Adrenal gland (tissue), 9 donors: ENCODE measurements at regions not wholly inside any gene's neighbourhood (a gene's known extent, or its start where the extent isn't known, plus 50 kb on each side); places are given as distances from the start of the nearest gene placed in this dataset.
A peak's percentile ranks its signal among the peaks of the same experiment; 100 is the strongest.
"Not testable (repeated sequence)": the region's sequence is repeated elsewhere in the genome, so short reads cannot be mapped to it uniquely, and the experiment has no call there.

Experiments
- DNase-seq, 7 donors: peaks; one replicate each; pipeline ENCODE4 v3.0.0-alpha.2; 2019 to 2020
- H3K27ac ChIP-seq, 5 donors: fragments of 200-600 bp; sonication (generic) in 4 of 5; 1 replicate in 3 of 5; 2 replicates in 2 of 5; pipeline versions ENCODE4 v1.5.1 to v1.8.0; 2016 to 2020; ENCODE audit warnings: mild to moderate bottlenecking in 1 of 5
- H3K27me3 ChIP-seq: fragments of 200-600 bp; 2 replicates; pipeline ENCODE4 v1.8.0; 2021
- H3K36me3 ChIP-seq, 2 donors: fragments of 200-600 bp; replicated peaks in 1 of 2; 1 replicate in 1 of 2; 2 replicates in 1 of 2; pipeline versions ENCODE4 v1.5.1 to v1.8.0; 2018 to 2022
- H3K4me1 ChIP-seq, 2 donors: fragments of 200-600 bp; replicated peaks in 1 of 2; 1 replicate in 1 of 2; 2 replicates in 1 of 2; pipeline versions ENCODE4 v1.5.1 to v1.8.0; 2018 to 2021
- H3K4me3 ChIP-seq, 4 donors: fragments of 200-600 bp; sonication (generic) in 3 of 4; one replicate each; pipeline ENCODE4 v1.5.1; 2016 to 2018
- H3K9me3 ChIP-seq, 3 donors: fragments of 200-600 bp; sonication (generic) in 1 of 3; replicated peaks in 1 of 3; 1 replicate in 2 of 3; 2 replicates in 1 of 3; pipeline versions ENCODE4 v1.5.1 to v1.8.0; 2016 to 2021
- CTCF ChIP-seq, 6 experiments: fragments of 450-650 bp in 4 of 6; fragments of 200-600 bp in 2 of 6; sonication (generic) in 1 of 6; IDR thresholded peaks; 1 replicate in 5 of 6; 2 replicates in 1 of 6; pipeline versions ENCODE4 v1.5.1 to v1.8.0; 2016 to 2021; ENCODE audit warnings: antibody characterized with exemption in 6 of 6, mild to moderate bottlenecking in 2 of 6, moderate library complexity in 1 of 6
- POLR2A ChIP-seq, 2 donors: fragments of 450-650 bp; IDR thresholded peaks; one replicate each; pipeline ENCODE4 v1.6.1; 2017; ENCODE audit warnings: antibody characterized with exemption in 2 of 2, mild to moderate bottlenecking in 2 of 2, moderate library complexity in 1 of 2
- WGBS, 4 donors: extraction: QIAGEN DNeasy Blood & Tissue Kit in 2 of 4; methylation state at CpG; one replicate each; pipeline versions ENCODE4 v1.1.5 to v1.1.7; 2013 to 2017; 5-methylcytosine and 5-hydroxymethylcytosine counted together
- intact Hi-C, 2 donors: fragments of 100-400 bp; cut with DNase I; formaldehyde crosslinking; loops; one replicate each; pipeline versions ENCODE4 v1.14.1 to v1.15.0; 2022 to 2023
- donor health status: healthy with polysubstance abuse.
- donor health status: Bipolar disorder and iron deficiency.
- donor health status: DM: yes; HTN: yes; CAD: no.
- donor health status: DM: no; HTN: no; CAD: no.
- donor health status: DM: no; HTN: no; CAD: no.

- DNase-seq: peak in 2 of 7 donors; percentile 5 to 50
- Histone ChIP-seq H3K9me3 (no peaks in the 10 kb centered on the region), H3K27me3 (no peaks in the 10 kb centered on the region), H3K27ac (no peak overlapping the region), H3K36me3 (no peaks in the 10 kb centered on the region), H3K4me3 (no peak overlapping the region), H3K4me1 (no peaks in the 10 kb centered on the region)
- intact Hi-C loops: no loop called here
- no peak for TF ChIP-seq CTCF (IDR thresholded peaks at IDR 0.05)
- TF ChIP-seq POLR2A (IDR thresholded peaks at IDR 0.05): no peak
- WGBS, 4 donors: 68 to 75% (median 74%) methylated on average over 6 of the region's 6 CpGs
Observed at GRCh38 chr15:20355256-20355868, 186.2 kb downstream of the GOLGA6L6 start.

- DNase-seq, intact Hi-C loops, H3K9me3 ChIP-seq, H3K36me3 ChIP-seq, H3K27ac ChIP-seq, H3K27me3 ChIP-seq, H3K4me1 ChIP-seq, H3K4me3 ChIP-seq: not testable (repeated sequence)
- WGBS, 4 donors: 58 to 69% (median 59%) methylated on average over 5 of the region's 5 CpGs
Observed at GRCh38 chr15:20354884-20355223, 186.7 kb downstream of the GOLGA6L6 start.

DNA sequence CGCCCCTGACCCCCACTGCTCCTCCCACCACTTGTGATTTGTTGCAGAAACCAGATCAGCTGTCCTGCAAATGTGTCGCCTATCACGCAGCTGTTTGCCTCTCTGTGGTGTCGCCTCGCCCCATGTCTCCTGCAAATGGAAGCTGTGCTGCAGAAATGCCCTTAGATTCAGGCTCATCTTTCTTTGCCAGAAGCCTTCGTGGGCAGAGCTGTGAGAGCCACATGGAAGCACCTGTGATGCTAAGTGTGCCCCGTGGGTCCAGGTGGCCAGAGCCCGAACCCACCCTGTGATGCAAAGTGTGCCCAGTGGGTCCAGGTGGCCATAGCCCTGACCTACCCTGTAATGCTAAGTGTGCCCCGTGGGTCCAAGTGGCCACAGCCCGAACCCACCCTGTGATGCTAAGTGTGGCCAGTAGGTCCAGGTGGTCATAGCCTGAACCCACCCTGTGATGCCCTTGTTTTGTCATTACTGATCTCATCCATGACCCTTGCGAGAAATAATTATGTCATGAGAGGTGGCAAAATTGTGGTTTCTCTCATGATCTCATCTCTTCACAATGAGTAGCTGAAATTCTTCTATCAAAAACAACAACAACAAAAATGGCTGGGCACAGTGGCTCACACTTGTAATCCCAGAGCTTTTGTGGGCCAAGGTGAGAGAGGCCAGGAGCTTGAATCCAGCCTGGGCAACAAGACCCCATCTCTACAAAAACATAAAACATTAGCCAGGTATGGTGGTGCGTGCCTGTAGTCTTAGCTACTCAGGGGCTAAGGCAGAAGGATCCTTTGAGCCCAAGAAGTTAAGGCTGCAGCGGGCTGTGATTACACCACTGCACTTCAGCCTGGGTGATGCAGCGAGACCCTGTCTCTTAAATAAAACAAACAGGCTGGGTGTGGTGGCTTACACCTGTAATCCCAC lies 187.4 kb downstream of the GOLGA6L6 start:
- intact Hi-C loops: no loop called here
- DNase-seq: peak in 1 of 7 donors; percentile 5
- peaks cover 10% of the 10 kb centered on the region for H3K27me3 ChIP-seq
- TF ChIP-seq POLR2A (IDR thresholded peaks at IDR 0.05) (no peak), CTCF (IDR thresholded peaks at IDR 0.05) (no peak)
- 62 to 69% (median 65%) methylated on average over 14 of the region's 14 CpGs for WGBS, 4 donors
- no peak overlapping the region for H3K27ac ChIP-seq
- H3K36me3 ChIP-seq: no peaks in the 10 kb centered on the region
- H3K4me3 ChIP-seq: no peak overlapping the region
- H3K4me1 ChIP-seq: no peaks in the 10 kb centered on the region
- H3K9me3 ChIP-seq: no peaks in the 10 kb centered on the region

- H3K4me1 ChIP-seq: no peaks in the 10 kb centered on the region
- H3K36me3 ChIP-seq: no peaks in the 10 kb centered on the region
- WGBS, 4 donors: 52 to 69% (median 59%) methylated on average over 16 to 17 of the region's 17 CpGs
- H3K9me3 ChIP-seq: no peaks in the 10 kb centered on the region
- intact Hi-C loops: no loop called here
- TF ChIP-seq POLR2A (IDR thresholded peaks at IDR 0.05) (no peak), CTCF (IDR thresholded peaks at IDR 0.05) (no peak)
- peaks cover 19% of the 10 kb centered on the region for H3K27me3 ChIP-seq
- no peak overlapping the region for H3K27ac ChIP-seq
- H3K4me3 ChIP-seq: no peak overlapping the region
- DNase-seq: no peak
Observed at GRCh38 chr15:20352241-20353200, 189.1 kb downstream of the GOLGA6L6 start.
